ENCODE measurements at regions not wholly inside any gene's neighbourhood (a gene's known extent, or its start where the extent isn't known, plus 50 kb on each side); places are given as distances from the start of the nearest gene placed in this dataset.

- TF ChIP-seq CTCF (IDR thresholded peaks at IDR 0.05; ENCODE audit: insufficient read depth, missing control alignments), result no peak
- FAIRE-seq (no peak), DNase-seq (ENCODE audit: insufficient read length, low spot score) (no peak)
Measured at GRCh38 chr16:49129935-49130334, 151.7 kb downstream of the CBLN1 start.

GRCh38 chr16:49128740-49129139 lies 152.9 kb downstream of the CBLN1 start:
- no peak for TF ChIP-seq CTCF (IDR thresholded peaks at IDR 0.05; ENCODE audit: insufficient read depth, missing control alignments)
- FAIRE-seq (no peak), DNase-seq (ENCODE audit: insufficient read length, low spot score) (no peak)

GRCh38 chr16:49127103-49127502 lies 154.5 kb downstream of the CBLN1 start:
- DNase-seq (ENCODE audit: insufficient read length, low spot score), result no peak
- no peak for TF ChIP-seq CTCF (IDR thresholded peaks at IDR 0.05; ENCODE audit: insufficient read depth, missing control alignments)
- FAIRE-seq, result no peak

- no peak for TF ChIP-seq CTCF (IDR thresholded peaks at IDR 0.05; ENCODE audit: insufficient read depth, missing control alignments)
- FAIRE-seq (no peak), DNase-seq (ENCODE audit: insufficient read length, low spot score) (no peak)
Measured at GRCh38 chr16:49121636-49122035, 160.0 kb downstream of the CBLN1 start.

GRCh38 chr16:49120631-49121030 lies 161.0 kb downstream of the CBLN1 start:
- TF ChIP-seq CTCF (IDR thresholded peaks at IDR 0.05; ENCODE audit: insufficient read depth, missing control alignments), result peak; percentile 17
- DNase-seq (ENCODE audit: insufficient read length, low spot score) (no peak), FAIRE-seq (no peak)

- DNase-seq (ENCODE audit: insufficient read length, low spot score), result no peak
- no peak for FAIRE-seq
- no peak for TF ChIP-seq CTCF (IDR thresholded peaks at IDR 0.05; ENCODE audit: insufficient read depth, missing control alignments)
Measured at GRCh38 chr16:49116873-49117272, 164.8 kb downstream of the CBLN1 start.

- DNase-seq (ENCODE audit: insufficient read length, low spot score) (no peak), FAIRE-seq (no peak)
- TF ChIP-seq CTCF (IDR thresholded peaks at IDR 0.05; ENCODE audit: insufficient read depth, missing control alignments), result no peak
Measured at GRCh38 chr16:49115956-49116355, 165.7 kb downstream of the CBLN1 start.
